ENCODE measurements at regions not wholly inside any gene's neighbourhood (a gene's known extent, or its start where the extent isn't known, plus 50 kb on each side); places are given as distances from the start of the nearest gene placed in this dataset.
A peak's percentile ranks its signal among the peaks of the same experiment; 100 is the strongest.

- no peak for TF ChIP-seq CTCF (IDR thresholded peaks at IDR 0.05; ENCODE audit: low read depth, low read length)
- DNase-seq (ENCODE audit: low read depth in 2 of 2) = no peak
- no peak overlapping the region for H3K4me3 ChIP-seq (replicated peaks in 1 of 2; ENCODE audit: low read depth in 2 of 2, low read length in 2 of 2)
Measured at GRCh38 chr2:228675646-228676045, 494.2 kb upstream of the SPHKAP start.

- no peak for TF ChIP-seq CTCF (IDR thresholded peaks at IDR 0.05; ENCODE audit: low read depth, low read length)
- DNase-seq (ENCODE audit: low read depth in 2 of 2) = peak; percentile 79 to 84
- H3K4me3 ChIP-seq (replicated peaks in 1 of 2; ENCODE audit: low read depth in 2 of 2, low read length in 2 of 2) = no peak overlapping the region
Measured at GRCh38 chr2:228675091-228675490, 493.6 kb upstream of the SPHKAP start.

GRCh38 chr2:228673876-228674554 lies 492.5 kb upstream of the SPHKAP start:
- H3K4me3 ChIP-seq (replicated peaks in 1 of 2; ENCODE audit: low read depth in 2 of 2, low read length in 2 of 2) = no peak overlapping the region
- TF ChIP-seq CTCF (IDR thresholded peaks at IDR 0.05; ENCODE audit: low read depth, low read length) = no peak
- DNase-seq (ENCODE audit: low read depth in 2 of 2) = no peak

- DNase-seq (ENCODE audit: low read depth in 2 of 2) = no peak
- H3K4me3 ChIP-seq (replicated peaks in 1 of 2; ENCODE audit: low read depth in 2 of 2, low read length in 2 of 2) = no peak overlapping the region
- no peak for TF ChIP-seq CTCF (IDR thresholded peaks at IDR 0.05; ENCODE audit: low read depth, low read length)
Measured at GRCh38 chr2:228669690-228670089, 488.2 kb upstream of the SPHKAP start.

GRCh38 chr2:228665232-228665631 lies 483.7 kb upstream of the SPHKAP start:
- no peak for TF ChIP-seq CTCF (IDR thresholded peaks at IDR 0.05; ENCODE audit: low read depth, low read length)
- DNase-seq (ENCODE audit: low read depth in 2 of 2) = no peak

GRCh38 chr2:228658998-228659397 lies 477.5 kb upstream of the SPHKAP start:
- no peak for TF ChIP-seq CTCF (IDR thresholded peaks at IDR 0.05; ENCODE audit: low read depth, low read length)
- DNase-seq (ENCODE audit: low read depth in 2 of 2) = peak; percentile 94 to 95
- H3K4me3 ChIP-seq (replicated peaks in 1 of 2; ENCODE audit: low read depth in 2 of 2, low read length in 2 of 2) = no peak overlapping the region

More at GRCh38 chr2:228665232-228665631, 483.7 kb upstream of the SPHKAP start:
- H3K4me3 ChIP-seq (replicated peaks in 1 of 2; ENCODE audit: low read depth in 2 of 2, low read length in 2 of 2) = no peak overlapping the region
